Activated CD8-positive, alpha-beta memory T cell treated with anti-CD3 and anti-CD28 coated beads for 36 hours (primary cell): ENCODE measurements at regions not wholly inside any gene's neighbourhood (a gene's known extent, or its start where the extent isn't known, plus 50 kb on each side); places are given as distances from the start of the nearest gene placed in this dataset.

Source experiments
- CTCF ChIA-PET: fragments of 350-600 bp; sonication (Branson Sonifier 250); formaldehyde crosslinking; loops from one replicate; lab custom pipeline; 2021; ENCODE audit warnings: antibody characterized with exemption; lab: Charles Lee
- POLR2A ChIA-PET: fragments of 350-600 bp; sonication (Branson Sonifier 250); formaldehyde crosslinking; loops from one replicate; lab custom pipeline; 2021; ENCODE audit warnings: antibody characterized with exemption; lab: Charles Lee

DNA sequence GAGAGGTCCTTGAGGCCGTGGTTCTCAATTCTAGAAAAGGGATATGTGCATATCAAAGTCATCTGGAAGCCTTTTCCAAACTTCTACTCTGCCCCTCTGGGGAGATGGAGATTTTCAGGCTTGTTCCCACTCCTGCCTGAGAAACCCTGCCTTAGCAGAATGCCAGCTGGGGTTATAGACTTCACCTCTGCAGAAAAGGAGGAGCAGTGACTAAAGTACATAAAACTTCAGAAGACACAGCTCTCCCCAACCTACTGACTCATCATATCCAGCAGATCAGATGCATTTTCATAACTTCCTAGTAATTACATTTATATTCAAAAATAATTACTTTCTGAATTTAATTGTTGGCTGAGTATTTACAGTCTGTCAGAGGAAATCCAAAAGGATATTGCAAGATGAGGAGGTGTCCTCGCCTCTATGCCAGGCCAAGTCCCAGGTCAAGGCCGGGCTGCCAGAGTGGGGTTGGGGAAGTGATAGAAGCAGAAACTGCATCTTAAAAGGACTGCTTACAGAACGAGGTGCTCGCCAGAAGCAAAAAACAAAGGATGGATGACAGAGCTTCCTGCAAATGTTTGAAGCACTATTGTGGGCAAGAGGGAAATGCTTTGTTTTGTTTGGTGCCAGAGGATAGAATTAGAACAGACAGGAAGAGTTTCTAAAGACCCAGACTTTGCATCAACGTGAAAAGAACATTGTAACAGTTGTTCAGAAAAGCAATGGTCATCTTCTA is 75.6 kb upstream of the APCDD1 start:
- CTCF ChIA-PET: no interaction called here
- POLR2A ChIA-PET: no interaction called here

DNA sequence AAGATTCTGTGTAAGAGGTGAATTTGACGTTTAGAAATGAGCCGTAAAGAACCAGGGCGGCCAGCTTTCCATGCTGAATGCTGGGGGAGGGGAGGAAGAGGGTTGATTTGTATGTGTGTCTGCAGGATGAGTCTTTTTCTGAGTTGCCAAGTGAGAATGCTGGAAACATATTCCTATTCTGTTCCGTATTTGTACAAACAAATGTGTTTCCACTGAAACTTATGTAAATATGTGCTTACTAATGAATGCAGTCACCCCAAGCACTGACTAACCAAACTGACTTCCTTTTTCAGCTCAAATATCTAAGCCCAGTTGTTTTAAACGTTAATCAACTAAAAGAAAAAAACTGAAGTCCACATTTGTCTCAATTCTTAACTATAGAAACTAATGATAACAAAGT is 74.9 kb upstream of the APCDD1 start:
- POLR2A ChIA-PET: no interaction called here
- CTCF ChIA-PET: no interaction called here

DNA sequence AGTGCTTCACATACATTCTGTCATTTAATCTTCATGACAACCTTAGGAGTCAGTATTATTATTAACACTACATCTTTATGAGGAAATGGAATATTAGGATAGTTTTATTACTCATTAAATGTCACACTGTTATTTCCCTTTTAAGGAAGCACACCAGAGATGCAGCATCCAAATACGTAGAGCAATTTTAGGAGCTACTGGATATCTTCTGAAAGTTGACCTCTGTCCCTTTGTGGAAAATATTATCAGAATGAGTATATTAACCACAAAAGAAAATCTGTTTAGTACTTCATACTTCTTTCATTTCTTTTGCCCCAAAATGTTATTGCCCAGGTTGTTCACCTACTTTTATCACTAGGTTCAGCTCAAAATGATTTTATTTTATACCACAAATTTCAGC is 72.9 kb upstream of the APCDD1 start:
- ChIA-PET CTCF (no interaction called here), POLR2A (no interaction called here)

DNA sequence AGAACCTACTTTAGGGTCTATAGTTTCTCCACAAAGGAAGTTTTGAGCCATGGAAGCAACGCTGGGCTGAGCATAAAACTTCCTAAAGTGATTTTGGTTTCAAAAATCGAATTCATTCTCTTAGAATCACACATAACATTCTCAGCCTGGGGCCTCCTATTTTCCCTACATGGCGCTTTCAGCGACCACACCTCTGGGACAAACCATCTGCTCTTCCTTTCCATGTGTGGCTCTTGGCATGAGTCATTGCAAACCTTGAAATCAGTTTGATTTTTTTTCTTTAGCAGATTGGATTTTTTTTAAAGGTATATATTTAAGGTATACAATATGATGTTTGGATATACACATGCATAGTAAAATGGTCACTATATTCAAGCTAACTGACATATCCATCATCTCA is 72.5 kb upstream of the APCDD1 start:
- POLR2A ChIA-PET: no interaction called here
- CTCF ChIA-PET: no interaction called here

- POLR2A ChIA-PET: no interaction called here
These were observed 68.4 kb upstream of the APCDD1 start for GRCh38 chr18:10386049-10386448.

DNA sequence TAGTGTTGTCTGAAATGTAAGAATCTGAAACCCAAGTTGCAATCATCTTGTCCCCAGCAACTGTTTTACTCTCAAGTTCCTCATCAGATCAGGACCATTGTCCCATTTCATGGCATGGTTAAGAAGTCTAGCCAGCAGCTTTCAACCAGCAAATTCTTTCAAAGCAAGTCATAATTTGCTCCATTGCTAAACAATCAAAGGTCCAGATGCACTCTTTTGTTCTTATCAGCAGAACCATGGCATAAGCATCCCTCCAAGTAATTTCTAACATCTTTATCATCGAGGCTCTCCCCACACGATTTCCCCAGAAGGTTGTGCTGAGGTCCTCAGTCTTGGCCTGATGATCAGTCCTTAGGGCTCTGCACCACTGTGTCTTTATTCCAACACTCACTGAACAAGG is 67.5 kb upstream of the APCDD1 start:
- POLR2A ChIA-PET: no interaction called here
- CTCF ChIA-PET: no interaction called here

More at GRCh38 chr18:10386049-10386448, 68.4 kb upstream of the APCDD1 start:
- CTCF ChIA-PET: no interaction called here

DNA sequence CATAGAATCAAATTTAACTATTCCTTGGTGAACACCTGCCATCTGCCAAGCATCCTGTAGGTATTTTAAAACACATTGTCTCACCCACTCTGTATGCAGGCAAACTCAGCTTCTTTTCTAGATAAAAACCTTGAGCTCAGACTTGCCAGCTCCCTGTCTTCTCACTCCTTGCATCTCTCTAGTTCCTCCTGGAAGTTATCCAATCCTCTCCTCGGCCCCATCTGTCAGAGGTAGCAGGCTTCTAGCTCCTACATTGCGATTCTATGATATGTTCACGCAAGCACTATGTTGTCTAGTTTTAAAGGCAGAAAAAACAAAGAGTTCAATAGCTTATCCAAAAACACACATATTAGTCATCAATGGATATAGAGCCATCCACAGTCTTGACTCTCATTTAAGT is 67.0 kb upstream of the APCDD1 start:
- ChIA-PET POLR2A (no interaction called here), CTCF (no interaction called here)

DNA sequence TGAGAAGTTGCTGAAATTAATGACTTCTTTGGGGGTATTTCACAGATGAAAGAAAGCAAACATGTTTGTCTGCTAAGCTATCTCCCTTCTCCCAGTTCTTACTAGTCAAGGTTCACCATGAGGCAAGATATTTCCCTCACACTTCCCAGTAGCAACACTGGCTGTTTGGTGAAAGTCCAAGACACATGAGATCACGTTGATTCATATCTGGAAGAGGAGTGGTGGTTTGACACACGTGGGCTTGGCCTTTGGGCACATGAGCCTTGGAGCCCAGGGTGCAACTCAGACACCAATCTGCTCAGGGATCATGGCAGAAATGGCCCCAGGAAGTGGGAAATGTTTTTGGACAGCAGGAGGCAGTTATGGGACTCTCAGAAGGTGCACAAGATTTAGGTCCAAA is 66.1 kb upstream of the APCDD1 start:
- CTCF ChIA-PET: no interaction called here

GRCh38 chr18:10391506-10391905 is 62.9 kb upstream of the APCDD1 start:
- POLR2A ChIA-PET: no interaction called here
- CTCF ChIA-PET: no interaction called here

More for the DNA sequence above, 66.1 kb upstream of the APCDD1 start:
- POLR2A ChIA-PET: no interaction called here

- ChIA-PET POLR2A (no interaction called here), CTCF (no interaction called here)
These were observed 57.4 kb upstream of the APCDD1 start for GRCh38 chr18:10397004-10397403.

DNA sequence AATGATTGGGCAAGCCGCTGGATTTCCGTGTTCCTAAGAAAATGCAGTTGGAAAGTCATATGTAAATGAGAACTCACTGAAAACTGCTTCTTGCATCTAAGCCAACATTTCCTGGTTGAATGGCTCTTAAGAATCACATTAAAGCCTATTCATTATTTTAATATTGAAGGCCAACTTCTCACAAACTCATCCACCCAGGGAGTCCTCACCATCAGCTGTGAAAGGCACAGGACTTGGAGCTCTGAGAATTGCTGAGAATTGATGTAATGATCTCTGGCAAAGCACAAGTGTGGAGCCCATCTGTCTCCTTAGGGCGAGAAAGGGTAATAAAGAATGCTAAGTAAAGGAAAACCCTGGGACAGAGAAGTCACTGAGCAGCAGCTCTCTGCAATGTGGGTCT is 55.9 kb upstream of the APCDD1 start:
- ChIA-PET CTCF (no interaction called here), POLR2A (no interaction called here)

GRCh38 chr18:10399465-10399864 is 55.0 kb upstream of the APCDD1 start:
- ChIA-PET POLR2A (no interaction called here), CTCF (no interaction called here)

- ChIA-PET CTCF (no interaction called here), POLR2A (no interaction called here)
These were observed 53.7 kb upstream of the APCDD1 start for GRCh38 chr18:10400534-10401307.

GRCh38 chr18:10401521-10401920 is 52.9 kb upstream of the APCDD1 start:
- CTCF ChIA-PET: no interaction called here
- POLR2A ChIA-PET: no interaction called here

- CTCF ChIA-PET: no interaction called here
- POLR2A ChIA-PET: no interaction called here
These were observed 52.5 kb upstream of the APCDD1 start for GRCh38 chr18:10401930-10402329.

- ChIA-PET POLR2A (no interaction called here), CTCF (no interaction called here)
These were observed 51.4 kb upstream of the APCDD1 start for GRCh38 chr18:10402871-10403559.

GRCh38 chr18:10403708-10404107 is 50.7 kb upstream of the APCDD1 start:
- ChIA-PET CTCF (no interaction called here), POLR2A (no interaction called here)

DNA sequence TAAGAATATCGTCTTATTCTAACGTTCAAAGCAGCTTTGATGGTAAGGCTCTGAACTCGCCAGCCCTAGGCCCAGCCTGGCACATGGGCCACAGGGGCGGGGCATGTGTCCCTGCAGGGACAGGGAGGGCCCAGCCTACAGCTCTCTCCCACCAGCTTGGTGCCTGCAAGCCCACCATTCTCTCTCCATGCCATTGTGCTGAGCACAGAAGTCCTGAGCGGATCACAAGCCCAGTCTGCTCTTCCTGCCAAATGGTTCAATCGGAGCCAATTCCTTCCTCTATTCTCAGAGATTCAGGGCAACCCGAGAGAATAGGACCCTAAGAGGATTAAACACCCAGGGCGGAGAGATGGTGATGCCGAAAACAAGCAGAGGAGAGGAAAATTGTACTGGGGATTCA is 50.3 kb upstream of the APCDD1 start:
- CTCF ChIA-PET: no interaction called here
- POLR2A ChIA-PET: no interaction called here
